Endodermal cell (in vitro differentiated cells): ENCODE measurements at regions not wholly inside any gene's neighbourhood (a gene's known extent, or its start where the extent isn't known, plus 50 kb on each side); places are given as distances from the start of the nearest gene placed in this dataset.

Experiments
- DNase-seq: peaks from one replicate; pipeline ENCODE4 v3.0.0-alpha.2; 2017
- H3K27ac ChIP-seq: 2 replicates; pipeline ENCODE4 v1.5.1; 2013; ENCODE audit warnings: mild to moderate bottlenecking, low read depth, low read length, moderate library complexity
- H3K27me3 ChIP-seq: 2 replicates; pipeline ENCODE4 v1.6.1; 2013; ENCODE audit warnings: mild to moderate bottlenecking, low read length, moderate library complexity; ENCODE audit not compliant: insufficient read depth, control insufficient read depth, poor library complexity, severe bottlenecking
- H3K36me3 ChIP-seq: 2 replicates; pipeline ENCODE4 v1.7.0; 2013; ENCODE audit warnings: mild to moderate bottlenecking, low read length, moderate library complexity; ENCODE audit not compliant: control insufficient read depth, insufficient read depth
- H3K4me1 ChIP-seq: one replicate; pipeline ENCODE4 v1.7.0; 2013; ENCODE audit warnings: low read length; ENCODE audit not compliant: control insufficient read depth, insufficient read depth
- H3K4me3 ChIP-seq: 2 replicates; pipeline ENCODE4 v1.5.1; 2013; ENCODE audit warnings: mild to moderate bottlenecking, low read length, moderate library complexity
- H3K9ac ChIP-seq: 2 replicates; pipeline ENCODE4 v1.6.1; 2013; ENCODE audit warnings: mild to moderate bottlenecking, low read length, moderate library complexity; ENCODE audit not compliant: poor library complexity, severe bottlenecking; ENCODE audit errors: extremely low read depth
- H3K9me3 ChIP-seq: 2 replicates; pipeline ENCODE4 v1.6.1; 2013; ENCODE audit warnings: mild to moderate bottlenecking, low read length, moderate library complexity; ENCODE audit not compliant: control insufficient read depth
- H3K27ac Mint-ChIP-seq: 2 replicates; pipeline ENCODE4 v1.8.0; 2020; ENCODE audit warnings: mixed read lengths
- H3K27me3 Mint-ChIP-seq: 2 replicates; pipeline ENCODE4 v1.8.0; 2021; ENCODE audit warnings: mild to moderate bottlenecking, mixed read lengths; ENCODE audit not compliant: insufficient read depth
- H3K36me3 Mint-ChIP-seq: 2 replicates; pipeline ENCODE4 v1.8.0; 2020; ENCODE audit warnings: low read depth, mixed read lengths
- H3K4me1 Mint-ChIP-seq: 2 replicates; pipeline ENCODE4 v1.8.0; 2020; ENCODE audit warnings: mixed read lengths
- H3K4me3 Mint-ChIP-seq: 2 replicates; pipeline ENCODE4 v1.8.0; 2020; ENCODE audit warnings: mild to moderate bottlenecking, moderate library complexity, mixed read lengths
- H3K9me3 Mint-ChIP-seq: 2 replicates; pipeline ENCODE4 v1.8.0; 2020; ENCODE audit warnings: mild to moderate bottlenecking, mixed read lengths
- WGBS, 2 experiments: methylation state at CpG; one replicate each; pipeline versions ENCODE4 v1.1.5 to v1.1.7; 2013; ENCODE audit warnings: missing lambda C conversion rate in 2 of 2, mixed read lengths in 1 of 2; ENCODE audit not compliant: insufficient coverage in 1 of 2, insufficient read length in 1 of 2; 5-methylcytosine and 5-hydroxymethylcytosine counted together
- TF ChIP-seq, protein P1 (sequence below): fragments of 200-600 bp; sonication (generic); conservative IDR thresholded peaks from 2 replicates; pipeline ENCODE4 v1.5.0; 2021; ENCODE audit warnings: antibody characterized with exemption, mild to moderate bottlenecking

DNA sequence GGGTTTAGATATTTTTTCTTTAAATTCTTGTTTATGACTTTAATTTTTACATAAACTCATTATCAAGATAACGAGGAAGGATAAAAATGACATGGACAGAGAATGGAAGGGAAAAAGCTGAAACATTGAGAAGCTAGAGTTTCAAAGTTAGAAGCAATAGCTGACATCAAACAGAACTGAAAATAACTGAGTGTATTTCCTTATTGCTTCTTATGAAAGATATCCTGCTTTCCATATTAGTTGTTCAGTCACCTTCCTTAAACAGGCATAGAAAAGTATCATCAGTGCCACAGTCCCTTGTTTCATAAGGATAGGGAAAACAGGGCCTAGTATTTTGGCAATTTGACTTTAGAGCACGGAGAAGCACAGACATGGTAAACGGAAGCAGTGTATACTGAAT, 460.5 kb upstream of the GHITM start:
- Mint-ChIP-seq H3K27ac (no peak overlapping the region), H3K4me3 (no peak overlapping the region)

DNA sequence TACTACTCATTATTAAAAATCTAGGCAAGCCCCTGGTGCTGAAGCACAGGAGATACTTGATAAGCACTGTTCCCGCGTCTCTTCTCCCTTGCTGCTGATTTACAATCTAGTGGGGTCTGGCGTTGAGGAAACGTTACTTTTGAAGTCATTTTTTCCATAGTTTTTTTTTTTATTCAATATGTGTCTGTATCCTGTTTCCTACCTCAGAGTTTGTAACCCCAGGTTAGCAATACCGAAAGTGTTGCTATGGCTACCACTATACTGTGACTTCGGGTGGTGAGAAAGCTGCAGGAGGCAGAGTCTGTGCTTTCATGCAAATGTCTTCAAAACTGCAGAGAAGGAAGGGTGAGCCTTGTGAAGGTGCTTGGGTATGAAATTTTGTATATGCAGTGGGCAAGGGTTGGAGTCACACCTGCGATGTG, 458.8 kb upstream of the GHITM start:
- Mint-ChIP-seq H3K4me3 (no peak overlapping the region), H3K4me1 (peaks cover 40% of the 10 kb centered on the region), H3K27me3 (no peaks in the 10 kb centered on the region), H3K36me3 (no peaks in the 10 kb centered on the region), H3K9me3 (no peaks in the 10 kb centered on the region), H3K27ac (no peak overlapping the region)
- Histone ChIP-seq H3K27ac (no peak overlapping the region), H3K4me1 (peaks cover 25% of the 10 kb centered on the region), H3K27me3 (no peaks in the 10 kb centered on the region), H3K4me3 (no peak overlapping the region), H3K9me3 (no peaks in the 10 kb centered on the region), H3K9ac (no peak overlapping the region), H3K36me3 (no peaks in the 10 kb centered on the region)
- WGBS, 2 experiments = 50 to 89% methylated on average over 1 to 7 of the region's 7 CpGs
- TF ChIP-seq, protein P1, sequence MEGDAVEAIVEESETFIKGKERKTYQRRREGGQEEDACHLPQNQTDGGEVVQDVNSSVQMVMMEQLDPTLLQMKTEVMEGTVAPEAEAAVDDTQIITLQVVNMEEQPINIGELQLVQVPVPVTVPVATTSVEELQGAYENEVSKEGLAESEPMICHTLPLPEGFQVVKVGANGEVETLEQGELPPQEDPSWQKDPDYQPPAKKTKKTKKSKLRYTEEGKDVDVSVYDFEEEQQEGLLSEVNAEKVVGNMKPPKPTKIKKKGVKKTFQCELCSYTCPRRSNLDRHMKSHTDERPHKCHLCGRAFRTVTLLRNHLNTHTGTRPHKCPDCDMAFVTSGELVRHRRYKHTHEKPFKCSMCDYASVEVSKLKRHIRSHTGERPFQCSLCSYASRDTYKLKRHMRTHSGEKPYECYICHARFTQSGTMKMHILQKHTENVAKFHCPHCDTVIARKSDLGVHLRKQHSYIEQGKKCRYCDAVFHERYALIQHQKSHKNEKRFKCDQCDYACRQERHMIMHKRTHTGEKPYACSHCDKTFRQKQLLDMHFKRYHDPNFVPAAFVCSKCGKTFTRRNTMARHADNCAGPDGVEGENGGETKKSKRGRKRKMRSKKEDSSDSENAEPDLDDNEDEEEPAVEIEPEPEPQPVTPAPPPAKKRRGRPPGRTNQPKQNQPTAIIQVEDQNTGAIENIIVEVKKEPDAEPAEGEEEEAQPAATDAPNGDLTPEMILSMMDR = no peak
- no peak for DNase-seq

More for the DNA sequence above, 460.5 kb upstream of the GHITM start:
- H3K4me3 ChIP-seq = no peak overlapping the region
- DNase-seq = no peak
- no peaks in the 10 kb centered on the region for H3K9me3 ChIP-seq
- H3K27ac ChIP-seq = no peak overlapping the region
- Mint-ChIP-seq H3K9me3 (no peaks in the 10 kb centered on the region), H3K27me3 (no peaks in the 10 kb centered on the region), H3K36me3 (no peaks in the 10 kb centered on the region), H3K4me1 (peaks cover 26% of the 10 kb centered on the region)
- WGBS, 2 experiments = 92% methylated on average over 3 of the region's 3 CpGs; no CpG with 5 or more reads in 1 of the 2 experiments
- TF ChIP-seq, protein P1 = no peak
- H3K36me3 ChIP-seq = no peaks in the 10 kb centered on the region
- peaks cover 17% of the 10 kb centered on the region for H3K4me1 ChIP-seq
- H3K27me3 ChIP-seq = no peaks in the 10 kb centered on the region
- no peak overlapping the region for H3K9ac ChIP-seq

DNA sequence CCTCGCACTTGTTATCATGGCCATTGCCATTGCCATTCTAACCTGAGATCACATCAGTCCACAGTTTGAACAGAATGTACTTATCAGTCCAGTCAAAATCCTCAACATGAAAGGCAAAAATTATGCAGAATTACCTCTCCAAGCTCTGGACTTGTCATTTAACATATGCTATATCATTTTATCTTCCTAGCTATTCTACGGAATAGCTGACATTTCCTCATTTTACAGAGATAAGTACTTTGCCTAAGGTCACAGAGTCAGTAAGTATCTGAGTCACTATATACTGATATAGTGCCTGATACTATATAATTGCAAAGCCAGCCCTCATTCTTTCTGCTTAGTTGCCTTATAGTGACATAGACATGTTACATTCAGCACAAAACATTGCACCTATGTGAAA, 456.9 kb upstream of the GHITM start:
- Mint-ChIP-seq H3K4me3 (no peak overlapping the region), H3K27me3 (no peaks in the 10 kb centered on the region), H3K27ac (no peak overlapping the region), H3K36me3 (no peaks in the 10 kb centered on the region), H3K9me3 (no peaks in the 10 kb centered on the region), H3K4me1 (peaks cover 51% of the 10 kb centered on the region)
- H3K4me1 ChIP-seq = peaks cover 31% of the 10 kb centered on the region
- 99 to 100% methylated on average over 2 of the region's 2 CpGs for WGBS, 2 experiments
- no peak for DNase-seq
- H3K4me3 ChIP-seq = no peak overlapping the region
- no peak overlapping the region for H3K9ac ChIP-seq
- H3K27ac ChIP-seq = no peak overlapping the region
- no peaks in the 10 kb centered on the region for H3K36me3 ChIP-seq
- no peaks in the 10 kb centered on the region for H3K27me3 ChIP-seq
- no peaks in the 10 kb centered on the region for H3K9me3 ChIP-seq
- TF ChIP-seq, protein P1 = no peak
